ENCODE measurements at regions not wholly inside any gene's neighbourhood (a gene's known extent, or its start where the extent isn't known, plus 50 kb on each side); places are given as distances from the start of the nearest gene placed in this dataset.

DNA sequence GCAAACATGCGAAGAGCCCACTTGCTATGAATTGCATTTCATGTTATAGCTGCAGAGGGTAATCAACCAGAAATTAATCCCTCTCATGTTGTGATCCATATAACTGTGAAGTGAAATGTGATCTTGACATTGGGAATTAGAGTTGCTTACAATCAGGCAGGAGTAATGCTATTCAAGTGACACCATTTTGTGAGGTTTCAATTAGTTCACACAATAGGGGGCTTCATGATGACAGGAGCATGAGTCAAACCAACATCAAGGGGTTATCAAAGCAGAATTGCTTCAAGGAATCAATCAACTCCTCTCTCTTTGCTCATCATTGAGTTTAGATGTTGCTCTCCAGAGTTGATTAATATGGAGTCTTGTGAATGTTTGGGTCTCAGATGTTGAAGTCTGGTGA, 1585.2 kb upstream of the TENM4 start:
- Histone ChIP-seq H3K4me1 (no peaks in the 10 kb centered on the region), H3K27ac (no peak overlapping the region), H3K4me3 (no peak overlapping the region), H3K9me3 (no peaks in the 10 kb centered on the region), H3K36me3 (ENCODE audit: low read depth, missing control alignments) (no peaks in the 10 kb centered on the region), H3K27me3 (no peaks in the 10 kb centered on the region)
- no peak for DNase-seq
- no peak for TF ChIP-seq POLR2A (IDR thresholded peaks at IDR 0.05)
- TF ChIP-seq, protein P1, sequence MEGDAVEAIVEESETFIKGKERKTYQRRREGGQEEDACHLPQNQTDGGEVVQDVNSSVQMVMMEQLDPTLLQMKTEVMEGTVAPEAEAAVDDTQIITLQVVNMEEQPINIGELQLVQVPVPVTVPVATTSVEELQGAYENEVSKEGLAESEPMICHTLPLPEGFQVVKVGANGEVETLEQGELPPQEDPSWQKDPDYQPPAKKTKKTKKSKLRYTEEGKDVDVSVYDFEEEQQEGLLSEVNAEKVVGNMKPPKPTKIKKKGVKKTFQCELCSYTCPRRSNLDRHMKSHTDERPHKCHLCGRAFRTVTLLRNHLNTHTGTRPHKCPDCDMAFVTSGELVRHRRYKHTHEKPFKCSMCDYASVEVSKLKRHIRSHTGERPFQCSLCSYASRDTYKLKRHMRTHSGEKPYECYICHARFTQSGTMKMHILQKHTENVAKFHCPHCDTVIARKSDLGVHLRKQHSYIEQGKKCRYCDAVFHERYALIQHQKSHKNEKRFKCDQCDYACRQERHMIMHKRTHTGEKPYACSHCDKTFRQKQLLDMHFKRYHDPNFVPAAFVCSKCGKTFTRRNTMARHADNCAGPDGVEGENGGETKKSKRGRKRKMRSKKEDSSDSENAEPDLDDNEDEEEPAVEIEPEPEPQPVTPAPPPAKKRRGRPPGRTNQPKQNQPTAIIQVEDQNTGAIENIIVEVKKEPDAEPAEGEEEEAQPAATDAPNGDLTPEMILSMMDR (IDR thresholded peaks at IDR 0.05): no peak
- intact Hi-C loops (cut with DNase I; ENCODE audit: low total_unique reads): no loop called here
- 93 to 100% methylated on average over 1 of the region's 1 CpG for WGBS, 2 donors

DNA sequence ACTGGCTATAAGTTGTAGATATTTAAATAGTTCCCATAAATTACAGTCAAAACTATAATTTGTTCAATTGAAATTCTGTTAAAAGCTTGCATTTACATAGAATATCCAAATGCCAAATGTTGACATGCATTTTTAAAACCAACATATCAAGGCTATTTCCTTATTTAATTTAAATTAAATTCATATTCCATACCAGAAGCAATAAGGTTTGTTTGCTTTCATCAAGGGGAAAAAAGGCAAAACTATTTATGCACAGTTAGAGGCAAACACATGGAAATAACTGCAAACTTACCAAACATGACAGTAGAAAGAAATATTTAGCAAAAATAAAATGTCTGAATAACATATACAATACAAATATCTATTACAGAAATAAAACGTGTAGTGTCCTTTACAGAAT, 1581.2 kb upstream of the TENM4 start:
- no peak for DNase-seq
- no peaks in the 10 kb centered on the region for H3K27me3 ChIP-seq
- H3K4me1 ChIP-seq: no peaks in the 10 kb centered on the region
- H3K4me3 ChIP-seq: no peak overlapping the region
- no peak for TF ChIP-seq POLR2A (IDR thresholded peaks at IDR 0.05)
- TF ChIP-seq, protein P1 (IDR thresholded peaks at IDR 0.05): no peak
- H3K27ac ChIP-seq: no peak overlapping the region
- intact Hi-C loops (cut with DNase I; ENCODE audit: low total_unique reads): no loop called here
- 75 to 81% methylated on average over 1 of the region's 1 CpG for WGBS, 2 donors
- no peaks in the 10 kb centered on the region for H3K36me3 ChIP-seq (ENCODE audit: low read depth, missing control alignments)
- H3K9me3 ChIP-seq: no peaks in the 10 kb centered on the region

DNA sequence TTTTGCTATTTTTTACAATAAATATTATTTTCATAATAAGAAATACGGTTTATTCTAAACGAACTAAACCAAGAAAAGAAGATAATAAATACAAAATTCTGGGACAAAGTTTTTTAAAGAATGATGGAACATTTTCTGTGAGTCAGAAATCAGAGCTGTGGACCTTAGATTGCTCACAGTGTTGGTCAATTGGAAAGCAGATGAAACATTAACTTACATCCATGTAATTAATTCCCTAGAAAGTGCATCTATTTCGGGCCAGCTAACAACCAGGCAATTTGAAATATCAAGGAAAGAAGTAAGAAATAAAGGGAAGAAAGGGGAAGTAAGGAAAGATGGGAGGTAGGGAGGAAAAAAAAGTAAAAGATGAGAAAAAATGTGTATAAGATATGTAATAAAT, 1569.8 kb upstream of the TENM4 start:
- no peaks in the 10 kb centered on the region for H3K27me3 ChIP-seq
- TF ChIP-seq, protein P1 (IDR thresholded peaks at IDR 0.05): no peak
- TF ChIP-seq POLR2A (IDR thresholded peaks at IDR 0.05): no peak
- H3K4me1 ChIP-seq: no peaks in the 10 kb centered on the region
- intact Hi-C loops (cut with DNase I; ENCODE audit: low total_unique reads): no loop called here
- H3K36me3 ChIP-seq (ENCODE audit: low read depth, missing control alignments): no peaks in the 10 kb centered on the region
- H3K27ac ChIP-seq: no peak overlapping the region
- no peak overlapping the region for H3K4me3 ChIP-seq
- no peak for DNase-seq
- WGBS, 2 donors: 55 to 64% methylated on average over 3 of the region's 3 CpGs
- H3K9me3 ChIP-seq: no peaks in the 10 kb centered on the region

DNA sequence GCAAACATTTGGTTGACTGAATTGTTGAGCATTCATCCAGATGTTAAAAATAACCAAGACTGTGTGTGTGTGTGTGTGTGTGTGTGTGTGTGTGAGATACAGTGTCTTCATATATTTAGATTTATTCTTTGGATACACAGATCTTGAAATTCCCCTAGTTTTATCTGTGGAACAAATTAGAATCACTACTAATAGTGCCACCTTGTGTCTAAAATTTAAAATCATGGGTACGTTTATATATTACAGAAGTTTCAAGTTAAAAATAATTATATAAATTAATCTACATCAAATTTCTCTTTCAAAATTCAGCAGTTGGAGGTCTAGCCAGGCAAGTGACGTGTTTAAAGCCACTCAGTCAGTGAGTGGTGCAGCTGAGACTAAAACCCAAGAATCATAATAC, 1566.2 kb upstream of the TENM4 start:
- Histone ChIP-seq H3K4me3 (no peak overlapping the region), H3K36me3 (ENCODE audit: low read depth, missing control alignments) (no peaks in the 10 kb centered on the region), H3K9me3 (no peaks in the 10 kb centered on the region), H3K27ac (no peak overlapping the region), H3K4me1 (no peaks in the 10 kb centered on the region), H3K27me3 (no peaks in the 10 kb centered on the region)
- no peak for DNase-seq
- intact Hi-C loops (cut with DNase I; ENCODE audit: low total_unique reads): no loop called here
- no peak for TF ChIP-seq POLR2A (IDR thresholded peaks at IDR 0.05)
- TF ChIP-seq, protein P1 (IDR thresholded peaks at IDR 0.05): no peak
- 30 to 36% methylated on average over 2 of the region's 2 CpGs for WGBS, 2 donors

DNA sequence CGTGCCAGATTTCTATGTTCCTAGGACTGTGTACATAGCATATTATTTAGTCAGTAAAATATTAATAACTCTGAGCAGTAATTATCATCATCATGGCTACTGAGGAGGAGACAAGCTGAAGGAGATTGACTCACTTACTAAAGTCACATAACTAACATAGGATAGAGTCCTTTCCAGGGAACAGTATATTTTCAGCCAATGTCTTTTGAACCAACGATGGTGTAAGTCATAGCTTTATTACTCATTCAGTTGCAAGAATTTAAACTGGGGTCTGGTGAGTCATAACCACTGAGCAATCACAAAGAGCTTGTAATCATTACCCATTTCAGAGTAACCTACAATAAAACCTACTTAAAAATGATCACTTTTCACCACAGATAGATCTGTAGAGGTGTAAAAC, 1564.8 kb upstream of the TENM4 start:
- Histone ChIP-seq H3K27ac (no peak overlapping the region), H3K4me3 (no peak overlapping the region), H3K36me3 (ENCODE audit: low read depth, missing control alignments) (no peaks in the 10 kb centered on the region), H3K4me1 (no peaks in the 10 kb centered on the region), H3K27me3 (no peaks in the 10 kb centered on the region), H3K9me3 (no peaks in the 10 kb centered on the region)
- 84 to 89% methylated on average over 2 of the region's 2 CpGs for WGBS, 2 donors
- no peak for DNase-seq
- TF ChIP-seq, protein P1 (IDR thresholded peaks at IDR 0.05): no peak
- TF ChIP-seq POLR2A (IDR thresholded peaks at IDR 0.05): no peak
- intact Hi-C loops (cut with DNase I; ENCODE audit: low total_unique reads): no loop called here
